HG03066 (cell line): ENCODE measurements at regions not wholly inside any gene's neighbourhood (a gene's known extent, or its start where the extent isn't known, plus 50 kb on each side); places are given as distances from the start of the nearest gene placed in this dataset.

Experiments
- ATAC-seq: cut with Tn5 transposase; IDR thresholded peaks from one replicate; pipeline ENCODE4 v1.9.1; 2021; ENCODE audit warnings: low read depth; ENCODE audit not compliant: unreplicated experiment

GRCh38 chr4:89556601-89557305, 249.2 kb upstream of the GPRIN3 start:
- ATAC-seq, result no peak

GRCh38 chr4:89551191-89551590, 243.6 kb upstream of the GPRIN3 start:
- ATAC-seq, result no peak

GRCh38 chr4:89549907-89550306, 242.3 kb upstream of the GPRIN3 start:
- ATAC-seq, result no peak

- ATAC-seq, result no peak
Observed at GRCh38 chr4:89545315-89545714, 237.7 kb upstream of the GPRIN3 start.

- ATAC-seq, result no peak
Observed at GRCh38 chr4:89541998-89542397, 234.4 kb upstream of the GPRIN3 start.

GRCh38 chr4:89539797-89540711, 232.5 kb upstream of the GPRIN3 start:
- ATAC-seq, result no peak

GRCh38 chr4:89539374-89539773, 231.8 kb upstream of the GPRIN3 start:
- ATAC-seq, result no peak

GRCh38 chr4:89538886-89539285, 231.3 kb upstream of the GPRIN3 start:
- ATAC-seq, result no peak

GRCh38 chr4:89538171-89538570, 230.6 kb upstream of the GPRIN3 start:
- ATAC-seq, result no peak

- ATAC-seq, result no peak
Observed at GRCh38 chr4:89537281-89537680, 229.7 kb upstream of the GPRIN3 start.

- no peak for ATAC-seq
Observed at GRCh38 chr4:89535251-89535650, 227.7 kb upstream of the GPRIN3 start.

GRCh38 chr4:89534356-89534755, 226.8 kb upstream of the GPRIN3 start:
- ATAC-seq, result no peak

- no peak for ATAC-seq
Observed at GRCh38 chr4:89531932-89532640, 224.5 kb upstream of the GPRIN3 start.

GRCh38 chr4:89528526-89529133, 221.0 kb upstream of the GPRIN3 start:
- no peak for ATAC-seq

- ATAC-seq, result no peak
Observed at GRCh38 chr4:89521826-89522225, 214.2 kb upstream of the GPRIN3 start.

GRCh38 chr4:89519771-89520320, 212.2 kb upstream of the GPRIN3 start:
- ATAC-seq, result no peak

GRCh38 chr4:89518259-89518658, 210.7 kb upstream of the GPRIN3 start:
- ATAC-seq, result no peak

GRCh38 chr4:89514811-89515210, 207.2 kb upstream of the GPRIN3 start:
- no peak for ATAC-seq

GRCh38 chr4:89511776-89512175, 204.2 kb upstream of the GPRIN3 start:
- no peak for ATAC-seq

- ATAC-seq, result peak; percentile 97
Observed at GRCh38 chr4:89509708-89510281, 202.2 kb upstream of the GPRIN3 start.
